ENCODE measurements at regions not wholly inside any gene's neighbourhood (a gene's known extent, or its start where the extent isn't known, plus 50 kb on each side); places are given as distances from the start of the nearest gene placed in this dataset.
"Not testable (repeated sequence)": the region's sequence is repeated elsewhere in the genome, so short reads cannot be mapped to it uniquely, and the experiment has no call there.

GRCh38 chr2:17252258-17252657, 266.0 kb downstream of the RAD51AP2 start:
- DNase-seq (ENCODE audit: low read depth): no peak

GRCh38 chr2:17251171-17251570, 267.1 kb downstream of the RAD51AP2 start:
- DNase-seq (ENCODE audit: low read depth): no peak

- no peak for DNase-seq (ENCODE audit: low read depth)
Observed at GRCh38 chr2:17249249-17249648, 269.0 kb downstream of the RAD51AP2 start.

GRCh38 chr2:17245906-17246305, 272.3 kb downstream of the RAD51AP2 start:
- DNase-seq (ENCODE audit: low read depth): no peak

- no peak for DNase-seq (ENCODE audit: low read depth)
Observed at GRCh38 chr2:17242813-17243485, 275.3 kb downstream of the RAD51AP2 start.

GRCh38 chr2:17239550-17239949, 278.7 kb downstream of the RAD51AP2 start:
- DNase-seq (ENCODE audit: low read depth): no peak

- DNase-seq (ENCODE audit: low read depth): no peak
Observed at GRCh38 chr2:17235167-17235566, 283.1 kb downstream of the RAD51AP2 start.

- no peak for DNase-seq (ENCODE audit: low read depth)
Observed at GRCh38 chr2:17232776-17233556, 285.3 kb downstream of the RAD51AP2 start.

GRCh38 chr2:17231394-17231965, 286.8 kb downstream of the RAD51AP2 start:
- DNase-seq (ENCODE audit: low read depth): no peak

- no peak for DNase-seq (ENCODE audit: low read depth)
Observed at GRCh38 chr2:17229414-17229813, 288.8 kb downstream of the RAD51AP2 start.

- DNase-seq (ENCODE audit: low read depth): no peak
Observed at GRCh38 chr2:17228461-17228860, 289.8 kb downstream of the RAD51AP2 start.

- no peak for DNase-seq (ENCODE audit: low read depth)
Observed at GRCh38 chr2:17227856-17228255, 290.4 kb downstream of the RAD51AP2 start.

- no peak for DNase-seq (ENCODE audit: low read depth)
Observed at GRCh38 chr2:17226941-17227490, 291.2 kb downstream of the RAD51AP2 start.

GRCh38 chr2:17223211-17223610, 295.0 kb downstream of the RAD51AP2 start:
- no peak for DNase-seq (ENCODE audit: low read depth)

GRCh38 chr2:17208511-17208910, 309.7 kb downstream of the RAD51AP2 start:
- DNase-seq (ENCODE audit: low read depth): no peak

- no peak for DNase-seq (ENCODE audit: low read depth)
Observed at GRCh38 chr2:17206771-17207170, 311.5 kb downstream of the RAD51AP2 start.

GRCh38 chr2:17204214-17204613, 314.0 kb downstream of the RAD51AP2 start:
- DNase-seq (ENCODE audit: low read depth): not testable (repeated sequence)

- DNase-seq (ENCODE audit: low read depth): not testable (repeated sequence)
Observed at GRCh38 chr2:17202628-17203027, 315.6 kb downstream of the RAD51AP2 start.

GRCh38 chr2:17199741-17200140, 318.5 kb downstream of the RAD51AP2 start:
- no peak for DNase-seq (ENCODE audit: low read depth)

- DNase-seq (ENCODE audit: low read depth): no peak
Observed at GRCh38 chr2:17196380-17196779, 321.9 kb downstream of the RAD51AP2 start.

- no peak for DNase-seq (ENCODE audit: low read depth)
Observed at GRCh38 chr2:17195016-17195415, 323.2 kb downstream of the RAD51AP2 start.

- no peak for DNase-seq (ENCODE audit: low read depth)
Observed at GRCh38 chr2:17194083-17194482, 324.2 kb downstream of the RAD51AP2 start.

GRCh38 chr2:17193433-17193890, 324.8 kb downstream of the RAD51AP2 start:
- not testable (repeated sequence) for DNase-seq (ENCODE audit: low read depth)

Data from stimulated activated CD4-positive, alpha-beta T cell treated with anti-CD3 and anti-CD28 coated beads, Interleukin-2, amount 100 ng/mL, for 4 hours (primary cell).